HUES48 (cell line): ENCODE measurements at regions not wholly inside any gene's neighbourhood (a gene's known extent, or its start where the extent isn't known, plus 50 kb on each side); places are given as distances from the start of the nearest gene placed in this dataset.
"Not testable (repeated sequence)": the region's sequence is repeated elsewhere in the genome, so short reads cannot be mapped to it uniquely, and the experiment has no call there.

Experiments
- H3K27ac ChIP-seq: one replicate; pipeline ENCODE4 v1.7.0; 2013; ENCODE audit warnings: low read depth, low read length, inconsistent platforms
- H3K27me3 ChIP-seq: 2 replicates; pipeline ENCODE4 v1.6.1; 2013; ENCODE audit warnings: mild to moderate bottlenecking, low read length; ENCODE audit not compliant: control insufficient read depth, insufficient read depth
- H3K36me3 ChIP-seq: 2 replicates; pipeline ENCODE4 v1.6.1; 2013; ENCODE audit warnings: low read length; ENCODE audit not compliant: control insufficient read depth, insufficient read depth
- H3K4me1 ChIP-seq: 2 replicates; pipeline ENCODE4 v1.6.1; 2013; ENCODE audit warnings: mild to moderate bottlenecking, low read length; ENCODE audit not compliant: control insufficient read depth, insufficient read depth
- H3K4me3 ChIP-seq: 2 replicates; pipeline ENCODE4 v1.5.1; 2013; ENCODE audit warnings: mild to moderate bottlenecking, low read depth, low read length
- H3K9ac ChIP-seq: 2 replicates; pipeline ENCODE4 v1.6.1; 2013; ENCODE audit warnings: mild to moderate bottlenecking, low read depth, low read length, moderate library complexity
- H3K9me3 ChIP-seq: 2 replicates; pipeline ENCODE4 v1.6.1; 2013; ENCODE audit warnings: low read length; ENCODE audit not compliant: control insufficient read depth, insufficient read depth

DNA sequence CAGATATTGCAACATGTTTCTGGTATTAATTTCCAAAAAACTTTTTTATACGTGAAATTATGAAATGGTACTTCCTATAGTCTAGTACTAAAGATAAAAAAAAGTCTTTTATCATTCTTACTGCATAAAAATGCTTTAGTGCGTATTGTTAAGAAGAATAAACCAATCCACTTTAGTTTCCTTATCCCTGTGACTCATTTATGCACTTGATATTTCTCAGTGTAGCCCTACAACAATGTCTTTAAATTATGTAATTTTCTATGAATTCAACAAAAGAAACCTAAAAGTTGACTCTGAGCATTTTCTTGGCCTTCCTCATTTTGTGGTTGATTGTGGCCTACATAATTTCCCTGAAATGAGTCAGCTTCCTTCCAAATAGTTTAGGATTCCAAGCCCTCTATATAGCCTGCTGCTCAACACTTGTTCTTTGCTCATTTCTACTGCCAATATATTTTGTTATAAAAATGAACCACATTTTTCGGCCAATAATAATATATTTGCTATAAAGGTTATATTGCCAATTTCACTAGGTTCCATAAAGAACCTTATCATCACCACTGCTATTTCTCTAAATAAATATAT, 961.7 kb upstream of the ADAMTS5 start:
- H3K27ac ChIP-seq, H3K36me3 ChIP-seq, H3K4me1 ChIP-seq, H3K9me3 ChIP-seq, H3K27me3 ChIP-seq, H3K9ac ChIP-seq, H3K4me3 ChIP-seq: not testable (repeated sequence)

- H3K4me1 ChIP-seq, H3K27ac ChIP-seq, H3K9ac ChIP-seq, H3K4me3 ChIP-seq, H3K36me3 ChIP-seq, H3K9me3 ChIP-seq, H3K27me3 ChIP-seq: not testable (repeated sequence)
Observed at GRCh38 chr21:27921421-27921820, 954.5 kb upstream of the ADAMTS5 start.

DNA sequence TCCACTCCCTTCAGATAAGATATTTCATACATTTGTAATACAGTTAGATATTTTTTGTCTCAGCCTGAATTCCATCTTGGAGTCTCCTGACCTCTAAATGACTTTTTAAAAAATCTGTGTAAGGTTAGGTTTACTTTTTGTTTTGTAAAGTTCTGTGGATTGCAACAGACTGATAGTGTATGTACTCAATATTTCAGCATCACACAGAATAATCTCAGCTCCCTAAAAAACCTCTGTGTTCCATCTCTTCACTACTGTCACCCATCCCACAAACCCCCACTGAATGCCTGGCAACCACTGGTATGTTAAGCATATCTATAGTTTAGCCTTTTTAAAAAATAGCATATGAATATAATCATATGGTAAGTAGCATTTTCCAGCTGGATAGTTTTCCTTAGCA, 951.1 kb upstream of the ADAMTS5 start:
- H3K9ac ChIP-seq, H3K27ac ChIP-seq, H3K4me1 ChIP-seq, H3K36me3 ChIP-seq, H3K27me3 ChIP-seq, H3K4me3 ChIP-seq, H3K9me3 ChIP-seq: not testable (repeated sequence)

DNA sequence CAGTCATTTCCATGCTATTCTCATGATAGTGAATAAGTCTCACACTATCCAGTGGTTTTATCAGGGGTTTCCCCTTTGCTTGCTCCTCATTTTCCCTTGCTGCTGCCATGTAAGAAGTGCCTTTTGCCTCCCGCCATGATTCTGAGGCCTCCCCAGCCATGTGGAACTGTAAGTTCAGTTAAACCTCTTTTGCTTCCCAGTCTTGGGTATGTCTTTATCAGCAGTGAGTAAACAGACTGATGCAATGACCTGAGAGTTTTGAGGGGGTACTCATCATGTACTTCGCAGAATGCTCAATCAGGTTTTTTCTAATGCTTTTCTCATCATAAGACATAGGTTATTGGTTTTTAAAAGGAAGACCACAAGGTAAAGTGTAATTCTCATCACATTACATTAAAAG, 949.4 kb upstream of the ADAMTS5 start:
- H3K9me3 ChIP-seq, H3K36me3 ChIP-seq, H3K4me1 ChIP-seq, H3K27ac ChIP-seq, H3K9ac ChIP-seq, H3K4me3 ChIP-seq, H3K27me3 ChIP-seq: not testable (repeated sequence)

- H3K4me3 ChIP-seq, H3K9ac ChIP-seq, H3K36me3 ChIP-seq, H3K4me1 ChIP-seq, H3K27me3 ChIP-seq, H3K9me3 ChIP-seq, H3K27ac ChIP-seq: not testable (repeated sequence)
Observed at GRCh38 chr21:27912133-27912532, 945.2 kb upstream of the ADAMTS5 start.

- not testable (repeated sequence) for H3K27ac ChIP-seq, H3K4me3 ChIP-seq, H3K9me3 ChIP-seq, H3K9ac ChIP-seq, H3K36me3 ChIP-seq, H3K4me1 ChIP-seq, H3K27me3 ChIP-seq
Observed at GRCh38 chr21:27909487-27909886, 942.6 kb upstream of the ADAMTS5 start.

DNA sequence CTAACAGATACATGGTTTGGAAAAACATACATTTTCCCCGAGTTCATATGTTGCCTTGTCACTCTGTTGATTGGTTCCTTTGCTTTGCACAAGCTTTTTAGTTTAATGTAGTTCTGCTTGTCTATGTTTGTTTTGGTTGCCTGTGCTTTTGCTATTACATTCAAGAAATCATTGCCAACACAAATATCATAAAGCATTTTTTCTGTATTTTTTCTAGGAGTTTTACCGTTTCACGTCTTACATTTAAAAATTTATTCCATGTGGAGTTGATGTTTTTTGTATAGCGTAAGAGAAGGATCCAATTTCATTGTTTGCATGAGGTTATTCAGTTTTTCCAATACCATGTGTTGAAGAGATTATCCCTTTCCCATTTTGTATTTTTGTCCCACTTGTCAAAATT, 941.9 kb upstream of the ADAMTS5 start:
- H3K27ac ChIP-seq, H3K4me1 ChIP-seq, H3K9ac ChIP-seq, H3K4me3 ChIP-seq, H3K27me3 ChIP-seq, H3K36me3 ChIP-seq, H3K9me3 ChIP-seq: not testable (repeated sequence)

DNA sequence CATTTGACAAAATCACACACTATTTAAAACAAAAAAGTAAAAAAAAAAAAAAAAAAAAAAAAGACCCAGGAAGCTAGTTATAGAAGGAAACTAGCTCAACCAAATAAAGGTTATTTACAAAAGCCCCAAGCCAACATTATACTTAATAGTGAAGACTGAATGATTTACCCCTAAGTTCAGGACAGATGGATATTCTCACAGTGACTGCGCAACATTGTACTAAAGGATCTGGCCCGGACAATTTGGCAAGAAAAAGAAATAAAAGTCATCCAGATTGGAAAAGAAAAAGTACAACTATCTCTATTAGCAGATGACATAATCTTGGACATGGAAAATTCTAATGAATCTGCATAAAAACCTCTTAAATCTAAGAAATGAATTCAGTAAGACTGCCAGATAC, 936.0 kb upstream of the ADAMTS5 start:
- H3K27ac ChIP-seq, H3K4me1 ChIP-seq, H3K36me3 ChIP-seq, H3K27me3 ChIP-seq, H3K9me3 ChIP-seq, H3K4me3 ChIP-seq, H3K9ac ChIP-seq: not testable (repeated sequence)

- not testable (repeated sequence) for H3K4me3 ChIP-seq, H3K9ac ChIP-seq, H3K9me3 ChIP-seq, H3K36me3 ChIP-seq, H3K27ac ChIP-seq, H3K4me1 ChIP-seq, H3K27me3 ChIP-seq
Observed at GRCh38 chr21:27893619-27894018, 926.7 kb upstream of the ADAMTS5 start.

GRCh38 chr21:27891495-27891894, 924.6 kb upstream of the ADAMTS5 start:
- not testable (repeated sequence) for H3K4me3 ChIP-seq, H3K9ac ChIP-seq, H3K4me1 ChIP-seq, H3K27ac ChIP-seq, H3K27me3 ChIP-seq, H3K9me3 ChIP-seq, H3K36me3 ChIP-seq

DNA sequence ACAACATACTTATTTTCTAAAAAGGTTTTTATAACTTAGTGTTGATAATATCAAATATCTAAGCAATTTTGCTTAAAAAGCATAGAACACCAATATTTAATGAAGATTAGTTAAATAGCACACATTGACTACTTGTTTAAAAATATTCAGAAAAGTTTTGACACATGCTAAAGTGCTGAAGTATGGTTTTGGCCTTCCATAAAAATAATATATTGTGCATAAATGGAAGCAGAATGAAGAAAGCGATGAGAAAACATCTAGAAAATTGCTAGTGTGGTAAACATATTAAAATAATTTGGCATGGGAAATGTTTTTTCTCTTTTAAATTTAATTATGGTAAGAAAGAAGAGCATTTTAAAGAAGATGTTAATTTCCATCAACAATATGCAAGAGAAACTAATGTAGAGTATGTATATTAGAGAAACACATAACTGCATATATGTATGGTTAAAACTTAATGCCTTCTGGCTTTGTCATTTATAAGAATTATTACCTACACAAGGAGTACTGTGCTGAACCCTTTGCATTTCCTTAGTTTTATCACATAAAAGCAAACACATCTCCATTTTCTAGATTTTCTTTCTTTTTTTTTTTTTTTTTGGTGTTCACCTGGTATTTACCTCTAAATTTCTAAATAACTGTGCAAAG, 921.0 kb upstream of the ADAMTS5 start:
- H3K27ac ChIP-seq, H3K9me3 ChIP-seq, H3K4me3 ChIP-seq, H3K36me3 ChIP-seq, H3K9ac ChIP-seq, H3K27me3 ChIP-seq, H3K4me1 ChIP-seq: not testable (repeated sequence)

- H3K4me1 ChIP-seq: no peaks in the 10 kb centered on the region
- H3K36me3 ChIP-seq: no peaks in the 10 kb centered on the region
- H3K27me3 ChIP-seq: no peaks in the 10 kb centered on the region
- H3K9me3 ChIP-seq: 0 out of 2 replicates have a peak, but pooled peaks cover 3% of the 10 kb centered on the region
- H3K4me3 ChIP-seq: no peak overlapping the region
- H3K27ac ChIP-seq: no peak overlapping the region
- H3K9ac ChIP-seq: no peak overlapping the region
Observed at GRCh38 chr21:27885296-27885711, 918.4 kb upstream of the ADAMTS5 start.
